Endothelial cell of umbilical vein (primary cell): ENCODE measurements at regions not wholly inside any gene's neighbourhood (a gene's known extent, or its start where the extent isn't known, plus 50 kb on each side); places are given as distances from the start of the nearest gene placed in this dataset.

Source experiments
- BruUV-seq: library from RNA; stranded (reverse); fragments of 400-500 nt; replicated peaks from 2 replicates; lab custom pipeline; 2021; lab: Mats Ljungman, UMichigan
- CTCF ChIA-PET: fragments of 300-600, 350-600 bp; sonication (Branson Sonifier 250); formaldehyde crosslinking; loops from one replicate; lab custom pipeline; 2021; ENCODE audit warnings: antibody characterized with exemption, inconsistent platforms; lab: Charles Lee
- POLR2A ChIA-PET: fragments of 300-600, 350-600 bp; sonication (Branson Sonifier 250); formaldehyde crosslinking; loops from one replicate; lab custom pipeline; 2021; ENCODE audit warnings: antibody characterized with exemption, inconsistent platforms; lab: Charles Lee
- DNase-seq: peaks from one replicate; pipeline ENCODE4 v3.0.0-alpha.2; 2011; ENCODE audit warnings: low read depth, low spot score
- FAIRE-seq: peaks from 2 replicates; lab custom pipeline; 2011; peaks lifted over from hg19 to GRCh38; lab: Jason Lieb, UNC
- H2AFZ ChIP-seq: 2 replicates; pipeline ENCODE4 v1.6.0; 2012; ENCODE audit warnings: low read depth, low read length, control low read depth, inconsistent platforms
- H3K27ac ChIP-seq: 2 replicates; pipeline ENCODE4 v1.5.1; 2011; ENCODE audit warnings: low read depth, mild to moderate bottlenecking, control low read depth, low read length, moderate library complexity; ENCODE audit not compliant: insufficient read depth
- H3K27me3 ChIP-seq, 2 experiments: 2 replicates each; pipeline versions ENCODE4 v1.6.0 to v1.6.1; 2011; ENCODE audit warnings: low read length in 2 of 2, mixed read lengths in 1 of 2; ENCODE audit not compliant: control insufficient read depth in 2 of 2, insufficient read depth in 2 of 2
- H3K36me3 ChIP-seq, 2 experiments: 2 replicates in 1 of 2; 3 replicates in 1 of 2; pipeline ENCODE4 v1.5.1; 2011; ENCODE audit warnings: low read length in 2 of 2, mild to moderate bottlenecking in 1 of 2, moderate library complexity in 1 of 2; ENCODE audit not compliant: control insufficient read depth in 2 of 2, insufficient read depth in 2 of 2; ENCODE audit errors: extremely low read depth in 1 of 2
- H3K4me1 ChIP-seq: 3 replicates; pipeline ENCODE4 v1.5.1; 2011; ENCODE audit warnings: mild to moderate bottlenecking, low read length; ENCODE audit not compliant: control insufficient read depth, insufficient read depth; ENCODE audit errors: extremely low read depth
- H3K4me2 ChIP-seq: 2 replicates; pipeline ENCODE4 v1.6.1; 2011; ENCODE audit warnings: low read length, control low read depth, mixed read lengths; ENCODE audit not compliant: insufficient read depth
- H3K4me3 ChIP-seq, 3 experiments: fragments of 200-600 bp in 1 of 3; sonication (generic), shearing (Covaris generic) in 1 of 3; replicated peaks in 1 of 3; 2 replicates each; pipeline ENCODE4 v1.5.1; 2011 to 2016; ENCODE audit warnings: control low read depth in 3 of 3, low read length in 3 of 3, mild to moderate bottlenecking in 2 of 3, inconsistent platforms in 1 of 3, low read depth in 1 of 3, moderate library complexity in 1 of 3; ENCODE audit not compliant: insufficient read depth in 1 of 3
- H3K79me2 ChIP-seq: 2 replicates; pipeline ENCODE4 v1.6.0; 2012; ENCODE audit warnings: low read length, inconsistent platforms; ENCODE audit not compliant: control insufficient read depth, insufficient read depth
- H3K9ac ChIP-seq: replicated peaks from 2 replicates; pipeline ENCODE3; 2011; ENCODE audit warnings: low read length, control low read depth; ENCODE audit not compliant: insufficient read depth; ENCODE audit errors: extremely low read depth
- H3K9me1 ChIP-seq: replicated peaks from 3 replicates; pipeline ENCODE4 v1.6.0; 2011; ENCODE audit warnings: mild to moderate bottlenecking, low read length; ENCODE audit not compliant: control insufficient read depth, insufficient read depth; ENCODE audit errors: extremely low read depth
- H3K9me3 ChIP-seq: replicated peaks from 2 replicates; pipeline ENCODE4 v1.5.1; 2012; ENCODE audit warnings: low read length, inconsistent platforms; ENCODE audit not compliant: control insufficient read depth, insufficient read depth
- H4K20me1 ChIP-seq: replicated peaks from 2 replicates; pipeline ENCODE3; 2011; ENCODE audit warnings: mild to moderate bottlenecking, low read length; ENCODE audit not compliant: control insufficient read depth, insufficient read depth; ENCODE audit errors: extremely low read depth
- CTCF ChIP-seq, 2 donors: IDR thresholded peaks; 1 replicate in 1 of 2; 2 replicates in 1 of 2; pipeline ENCODE4 v1.5.1; 2011; ENCODE audit warnings: low read length in 2 of 2, mild to moderate bottlenecking in 2 of 2, moderate library complexity in 2 of 2, control low read depth in 1 of 2, inconsistent platforms in 1 of 2, low read depth in 1 of 2; ENCODE audit not compliant: insufficient read depth in 1 of 2; ENCODE audit errors: extremely low read depth in 1 of 2
- EZH2 ChIP-seq: IDR thresholded peaks from 2 replicates; pipeline ENCODE4 v1.6.1; 2012; ENCODE audit warnings: borderline replicate concordance, low read depth, mild to moderate bottlenecking, moderate library complexity, low read length, inconsistent platforms; ENCODE audit not compliant: severe bottlenecking
- FOS ChIP-seq: IDR thresholded peaks from 2 replicates; pipeline ENCODE4 v1.6.1; 2011; ENCODE audit warnings: mild to moderate bottlenecking, low read length, moderate library complexity, borderline replicate concordance; ENCODE audit not compliant: insufficient read depth
- GATA2 ChIP-seq: IDR thresholded peaks from 2 replicates; pipeline ENCODE4 v1.7.0; 2011; ENCODE audit warnings: low read depth, mild to moderate bottlenecking, moderate library complexity, mixed read lengths, low read length; ENCODE audit not compliant: insufficient read length, insufficient read depth
- JUN ChIP-seq: IDR thresholded peaks from 2 replicates; pipeline ENCODE4 v1.6.1; 2011; ENCODE audit warnings: borderline replicate concordance, low read depth; ENCODE audit not compliant: insufficient read length, insufficient read depth
- MAX ChIP-seq: IDR thresholded peaks from 2 replicates; pipeline ENCODE4 v1.6.1; 2011; ENCODE audit not compliant: insufficient read depth, insufficient read length
- MYC ChIP-seq: IDR thresholded peaks from one replicate; pipeline ENCODE4 v1.6.1; 2011; ENCODE audit warnings: mild to moderate bottlenecking, low read depth, low read length
- POLR2A ChIP-seq: IDR thresholded peaks from 2 replicates; pipeline ENCODE4 v1.6.1; 2012; ENCODE audit warnings: low read depth, mild to moderate bottlenecking, control low read depth, low read length
- POLR2AphosphoS5 ChIP-seq: IDR thresholded peaks from 2 replicates; pipeline ENCODE4 v1.6.1; 2012; ENCODE audit warnings: low read depth, mild to moderate bottlenecking, control low read depth, low read length, moderate library complexity; ENCODE audit not compliant: insufficient read depth
- dilution Hi-C: fragments of 300-500 bp; cut with MboI; formaldehyde crosslinking; loops from one replicate; pipeline ENCODE4 v1.15.0; 2019; ENCODE audit warnings: low sequenced_read_pairs; ENCODE audit not compliant: extremely low pct_ligation_motif_present
- intact Hi-C: fragments of 100-400 bp; cut with micrococcal nuclease; formaldehyde crosslinking; loops from one replicate; pipeline ENCODE4 v1.10.0; 2022

GRCh38 chr1:218803351-218803997 is 370.2 kb upstream of the LYPLAL1 start:
- BruUV-seq: no TSS peak
- dilution Hi-C loops: no loop called here
- DNase-seq: peak; percentile 41

More at GRCh38 chr1:218803351-218803997, 370.2 kb upstream of the LYPLAL1 start:
- Histone ChIP-seq H3K27ac (no peak overlapping the region), H3K36me3 (no peaks in the 10 kb centered on the region), H3K4me1 (peaks cover 3% of the 10 kb centered on the region), H2AFZ (no peak overlapping the region), H3K9ac (no peak overlapping the region), H3K79me2 (no peaks in the 10 kb centered on the region), H4K20me1 (no peaks in the 10 kb centered on the region), H3K4me2 (peak overlapping the region; percentile 42), H3K27me3 (no peaks in the 10 kb centered on the region), H3K9me3 (no peaks in the 10 kb centered on the region), H3K4me3 (no peak overlapping the region), H3K9me1 (no peaks in the 10 kb centered on the region)
- no peak for TF ChIP-seq FOS
- no peak for TF ChIP-seq POLR2AphosphoS5
- TF ChIP-seq MAX: no peak
- no peak for TF ChIP-seq GATA2
- TF ChIP-seq JUN: no peak
- no peak for TF ChIP-seq POLR2A
- TF ChIP-seq CTCF (IDR thresholded peaks at IDR 0.05; ENCODE audit: extremely low read depth in 1 of 2, insufficient read depth in 1 of 2, low read depth in 1 of 2, low read length in 2 of 2): no peak
- no peak for TF ChIP-seq MYC
- TF ChIP-seq EZH2: no peak
- POLR2A ChIA-PET: no interaction called here
- no peak for FAIRE-seq
- CTCF ChIA-PET: interaction anchor here (0.9 to 1.5 kb wide), 2 partner anchors 18 to 474 kb away, joined by 3 read pairs; no protein-coding TSS in a partner anchor
- intact Hi-C loops: no loop called here
